Trophoblast cell (in vitro differentiated cells and primary cell): ENCODE measurements at regions not wholly inside any gene's neighbourhood (a gene's known extent, or its start where the extent isn't known, plus 50 kb on each side); places are given as distances from the start of the nearest gene placed in this dataset.
"Not testable (repeated sequence)": the region's sequence is repeated elsewhere in the genome, so short reads cannot be mapped to it uniquely, and the experiment has no call there.

Source experiments
- DNase-seq, 2 donors: peaks; one replicate each; pipeline ENCODE4 v3.0.0-alpha.2; 2016
- H2AFZ ChIP-seq: 2 replicates; pipeline ENCODE4 v1.6.1; 2013; ENCODE audit warnings: low read length, moderate library complexity, mild to moderate bottlenecking; ENCODE audit not compliant: insufficient read depth, poor library complexity
- H2AK5ac ChIP-seq: 2 replicates; pipeline ENCODE4 v1.6.1; 2013; ENCODE audit warnings: mild to moderate bottlenecking, low read length
- H2BK120ac ChIP-seq: 2 replicates; pipeline ENCODE4 v1.6.1; 2013; ENCODE audit warnings: low read length, mild to moderate bottlenecking, moderate library complexity; ENCODE audit not compliant: insufficient read depth, poor library complexity
- H2BK12ac ChIP-seq: 2 replicates; pipeline ENCODE4 v1.6.1; 2013; ENCODE audit warnings: mild to moderate bottlenecking, low read length, moderate library complexity
- H2BK5ac ChIP-seq: 2 replicates; pipeline ENCODE4 v1.6.1; 2013; ENCODE audit warnings: low read length, low read depth, moderate library complexity, mild to moderate bottlenecking; ENCODE audit not compliant: poor library complexity
- H3K14ac ChIP-seq: 2 replicates; pipeline ENCODE4 v1.6.1; 2013; ENCODE audit warnings: mild to moderate bottlenecking, low read length
- H3K18ac ChIP-seq: 2 replicates; pipeline ENCODE4 v1.6.1; 2013; ENCODE audit warnings: mild to moderate bottlenecking, low read length
- H3K23ac ChIP-seq: 2 replicates; pipeline ENCODE4 v1.6.1; 2013; ENCODE audit warnings: low read length
- H3K27ac ChIP-seq: 2 replicates; pipeline ENCODE4 v1.5.1; 2013; ENCODE audit warnings: low read depth, mild to moderate bottlenecking, inconsistent platforms, low read length, moderate library complexity
- H3K27me3 ChIP-seq: 2 replicates; pipeline ENCODE4 v1.6.1; 2013; ENCODE audit warnings: inconsistent platforms, mild to moderate bottlenecking, low read length, moderate library complexity; ENCODE audit not compliant: insufficient read depth
- H3K36me3 ChIP-seq, 2 experiments: 1 replicate in 1 of 2; 2 replicates in 1 of 2; pipeline ENCODE4 v1.6.1; 2013; ENCODE audit warnings: low read length in 2 of 2, mild to moderate bottlenecking in 2 of 2, moderate library complexity in 1 of 2; ENCODE audit not compliant: insufficient read depth in 2 of 2, control insufficient read depth in 1 of 2
- H3K4ac ChIP-seq: 2 replicates; pipeline ENCODE4 v1.6.1; 2013; ENCODE audit warnings: low read depth, mild to moderate bottlenecking, low read length, moderate library complexity
- H3K4me1 ChIP-seq, 2 experiments: 1 replicate in 1 of 2; 2 replicates in 1 of 2; pipeline ENCODE4 v1.6.1; 2013; ENCODE audit warnings: low read length in 2 of 2, mild to moderate bottlenecking in 2 of 2, moderate library complexity in 1 of 2; ENCODE audit not compliant: insufficient read depth in 2 of 2, control insufficient read depth in 1 of 2
- H3K4me2 ChIP-seq: 2 replicates; pipeline ENCODE4 v1.6.1; 2013; ENCODE audit warnings: inconsistent platforms, mild to moderate bottlenecking, low read length, moderate library complexity
- H3K4me3 ChIP-seq: 2 replicates; pipeline ENCODE4 v1.5.1; 2013; ENCODE audit warnings: mild to moderate bottlenecking, low read depth, low read length, inconsistent platforms
- H3K79me1 ChIP-seq: one replicate; pipeline ENCODE4 v1.6.1; 2013; ENCODE audit warnings: low read length
- H3K79me2 ChIP-seq: 2 replicates; pipeline ENCODE4 v1.6.1; 2013; ENCODE audit warnings: low read length, mild to moderate bottlenecking; ENCODE audit not compliant: control insufficient read depth, insufficient read depth, poor library complexity
- H3K9ac ChIP-seq: 2 replicates; pipeline ENCODE4 v1.6.1; 2013; ENCODE audit warnings: mild to moderate bottlenecking, low read length
- H3K9me3 ChIP-seq: 2 replicates; pipeline ENCODE4 v1.6.1; 2013; ENCODE audit warnings: low read depth, mild to moderate bottlenecking, control low read depth, inconsistent platforms, low read length; ENCODE audit not compliant: insufficient read depth
- H4K12ac ChIP-seq: 2 replicates; pipeline ENCODE4 v1.6.1; 2013; ENCODE audit warnings: low read depth, mild to moderate bottlenecking, low read length, moderate library complexity
- H4K8ac ChIP-seq: 2 replicates; pipeline ENCODE4 v1.6.1; 2013; ENCODE audit warnings: low read depth, mild to moderate bottlenecking, low read length, moderate library complexity
- H4K91ac ChIP-seq: one replicate; pipeline ENCODE4 v1.6.1; 2013; ENCODE audit warnings: low read depth, mild to moderate bottlenecking, low read length, moderate library complexity
- WGBS: extraction: QIAGEN DNeasy Blood & Tissue Kit; methylation state at CpG from one replicate; pipeline ENCODE4 v1.1.7; 2013; ENCODE audit warnings: missing lambda C conversion rate; ENCODE audit not compliant: insufficient read length, insufficient coverage; ENCODE audit errors: extremely low coverage; 5-methylcytosine and 5-hydroxymethylcytosine counted together

DNA sequence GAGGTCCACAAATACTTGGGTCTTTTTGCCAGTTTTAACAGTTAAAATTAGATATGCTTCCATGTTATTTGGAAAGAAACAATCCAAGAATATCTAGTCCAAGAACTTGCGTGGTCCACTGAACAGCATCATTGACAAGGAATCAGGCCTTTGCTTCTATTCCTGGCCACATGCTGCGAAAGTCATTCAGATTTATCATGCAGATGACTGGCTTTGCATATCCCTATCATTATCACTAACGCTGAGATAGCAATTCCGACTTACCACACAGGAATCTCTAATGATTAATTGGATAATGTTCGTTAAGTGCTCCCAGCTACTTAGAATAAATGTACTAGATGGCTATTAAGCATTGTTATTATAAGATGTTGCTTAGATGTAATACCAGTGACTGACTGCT lies 51.0 kb upstream of the BDP1 start:
- no CpG with 5 or more reads among the region's 5 CpGs for WGBS
- H3K36me3 ChIP-seq, H3K27ac ChIP-seq, H3K79me1 ChIP-seq, H3K79me2 ChIP-seq, H4K12ac ChIP-seq, H4K91ac ChIP-seq, H3K4me3 ChIP-seq, H2BK12ac ChIP-seq, H3K4me2 ChIP-seq, DNase-seq, H3K4me1 ChIP-seq, H3K9ac ChIP-seq, H3K27me3 ChIP-seq, H3K4ac ChIP-seq, H2AK5ac ChIP-seq, H2BK5ac ChIP-seq, H2BK120ac ChIP-seq, H3K9me3 ChIP-seq, H4K8ac ChIP-seq, H2AFZ ChIP-seq, H3K23ac ChIP-seq, H3K18ac ChIP-seq, H3K14ac ChIP-seq: not testable (repeated sequence)

DNA sequence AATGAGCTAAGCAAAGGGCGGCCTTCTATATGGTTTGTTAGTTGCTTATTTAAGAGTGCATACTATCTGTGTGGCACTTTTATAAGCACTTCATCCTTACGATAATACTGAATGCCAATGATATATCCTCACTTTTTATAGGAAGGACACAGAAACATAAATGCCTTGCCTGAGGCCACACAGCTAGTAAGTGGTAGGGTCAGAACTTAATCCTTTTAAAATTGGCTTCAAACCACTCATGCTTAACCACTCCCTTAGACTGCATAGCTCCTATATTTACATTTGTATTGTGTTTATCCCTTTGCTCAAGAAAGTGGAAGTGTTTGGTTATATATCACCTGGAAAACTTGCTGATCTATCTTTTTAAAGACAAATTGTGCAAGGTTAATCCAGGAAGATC lies 50.5 kb upstream of the BDP1 start:
- no CpG with 5 or more reads among the region's 2 CpGs for WGBS
- not testable (repeated sequence) for H3K27me3 ChIP-seq, H4K12ac ChIP-seq, H3K79me2 ChIP-seq, H4K91ac ChIP-seq, H4K8ac ChIP-seq, H2AFZ ChIP-seq, H3K79me1 ChIP-seq, H3K23ac ChIP-seq, H3K9ac ChIP-seq, H3K18ac ChIP-seq, H2BK5ac ChIP-seq, H2AK5ac ChIP-seq, H3K4ac ChIP-seq, H3K36me3 ChIP-seq, H3K9me3 ChIP-seq, H3K14ac ChIP-seq, H3K4me1 ChIP-seq, H3K4me2 ChIP-seq, H2BK120ac ChIP-seq, DNase-seq, H3K27ac ChIP-seq, H2BK12ac ChIP-seq, H3K4me3 ChIP-seq
